Stimulated activated CD8-positive, alpha-beta memory T cell treated with anti-CD3 and anti-CD28 coated beads, Interleukin-12 subunit alpha, Interleukin-12 subunit beta, amount 100 ng/mL, for 24 hours (primary cell): ENCODE measurements at regions not wholly inside any gene's neighbourhood (a gene's known extent, or its start where the extent isn't known, plus 50 kb on each side); places are given as distances from the start of the nearest gene placed in this dataset.

ENCODE experiments used
- DNase-seq: peaks from one replicate; pipeline ENCODE4 v3.0.0-alpha.2; 2020; ENCODE audit errors: extremely low read depth

GRCh38 chr10:88169037-88169319 is 305.6 kb downstream of the PTEN start:
- no peak for DNase-seq

DNA sequence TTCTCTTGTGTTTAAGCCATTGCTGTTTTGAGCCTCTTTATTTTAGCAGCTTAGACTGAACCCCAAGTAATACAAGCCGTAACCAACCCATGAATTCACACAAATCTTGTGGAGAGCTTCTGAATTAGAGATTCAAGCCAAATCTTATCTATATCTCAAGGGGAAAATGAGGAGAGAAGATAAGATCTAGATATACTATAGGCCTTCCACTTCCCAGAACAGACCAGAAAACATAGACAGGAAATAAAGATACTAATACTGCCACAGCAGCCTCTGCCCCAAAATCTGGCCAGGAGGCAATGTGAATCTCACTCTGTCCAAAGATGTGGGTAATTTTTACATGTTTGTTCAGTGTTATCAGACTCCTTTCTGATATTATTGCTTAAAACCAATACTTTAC is 307.2 kb downstream of the PTEN start:
- DNase-seq: no peak

GRCh38 chr10:88172159-88172558 is 308.7 kb downstream of the PTEN start:
- DNase-seq: no peak

DNA sequence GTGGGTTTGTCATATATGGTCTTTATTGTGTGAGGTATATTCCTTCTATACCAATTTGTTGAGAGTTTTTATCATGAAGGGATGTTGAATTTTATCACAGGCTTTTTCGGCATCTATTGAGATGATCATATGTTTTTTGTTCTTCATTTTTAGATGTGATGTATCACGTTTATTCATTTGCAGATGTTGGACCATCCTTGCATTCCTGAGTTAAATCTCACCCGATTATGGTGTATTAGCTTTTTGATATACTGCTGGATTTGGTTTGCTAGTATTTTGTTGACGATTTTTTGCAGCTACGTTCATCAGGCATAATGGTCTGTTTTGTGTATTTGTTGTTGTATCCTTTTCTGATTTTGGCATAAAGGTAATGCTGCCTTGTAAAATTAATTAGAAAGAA is 311.0 kb downstream of the PTEN start:
- no peak for DNase-seq

GRCh38 chr10:88178758-88179157 is 315.3 kb downstream of the PTEN start:
- no peak for DNase-seq

GRCh38 chr10:88179831-88180230 is 316.4 kb downstream of the PTEN start:
- no peak for DNase-seq

GRCh38 chr10:88181902-88182600 is 318.6 kb downstream of the PTEN start:
- DNase-seq: no peak

GRCh38 chr10:88182601-88182930 is 319.1 kb downstream of the PTEN start:
- DNase-seq: no peak

GRCh38 chr10:88184543-88185297 is 321.3 kb downstream of the PTEN start:
- DNase-seq: no peak

- DNase-seq: no peak
Measured at GRCh38 chr10:88185830-88186229, 322.4 kb downstream of the PTEN start.

GRCh38 chr10:88186335-88186734 is 322.9 kb downstream of the PTEN start:
- DNase-seq: no peak

DNA sequence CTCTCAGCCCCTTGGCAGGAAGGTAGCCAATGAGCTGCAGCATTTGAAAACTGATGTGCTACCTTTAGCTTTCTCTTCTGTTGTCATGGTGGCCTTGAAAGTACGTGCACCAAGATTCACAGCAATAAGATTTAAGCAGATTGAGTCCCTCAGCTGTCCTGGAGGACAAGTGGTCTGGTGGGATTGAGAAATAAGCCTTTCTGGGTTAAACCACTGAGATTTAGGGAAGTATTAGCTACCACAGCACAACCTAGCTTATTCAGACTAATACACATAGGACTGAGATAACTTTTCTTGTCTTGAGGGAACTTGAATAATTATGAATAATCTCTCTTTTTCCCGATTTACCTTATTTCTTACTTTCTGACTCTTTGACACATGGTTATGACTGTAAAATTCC is 324.0 kb downstream of the PTEN start:
- DNase-seq: no peak

DNA sequence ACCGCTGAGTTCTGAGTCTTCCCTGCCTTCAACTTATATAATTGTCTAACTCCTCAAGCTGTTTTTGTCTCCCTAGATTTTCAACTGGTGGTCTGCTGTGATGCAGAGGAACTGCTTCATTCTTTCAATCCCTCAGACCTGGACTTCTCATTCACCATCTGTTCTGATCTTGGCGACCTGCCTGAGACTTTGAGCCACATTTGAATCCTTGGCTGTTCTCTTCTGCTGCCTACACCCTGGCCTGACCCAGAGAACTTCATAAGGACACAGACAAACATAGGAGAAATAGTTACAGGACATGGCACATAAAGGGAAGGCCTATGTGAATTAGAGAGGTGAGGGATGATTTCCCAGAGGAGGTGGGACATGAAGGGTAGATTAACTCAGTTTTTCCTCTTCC is 326.7 kb downstream of the PTEN start:
- DNase-seq: no peak

- DNase-seq: no peak
Measured at GRCh38 chr10:88190540-88191235, 327.3 kb downstream of the PTEN start.

DNA sequence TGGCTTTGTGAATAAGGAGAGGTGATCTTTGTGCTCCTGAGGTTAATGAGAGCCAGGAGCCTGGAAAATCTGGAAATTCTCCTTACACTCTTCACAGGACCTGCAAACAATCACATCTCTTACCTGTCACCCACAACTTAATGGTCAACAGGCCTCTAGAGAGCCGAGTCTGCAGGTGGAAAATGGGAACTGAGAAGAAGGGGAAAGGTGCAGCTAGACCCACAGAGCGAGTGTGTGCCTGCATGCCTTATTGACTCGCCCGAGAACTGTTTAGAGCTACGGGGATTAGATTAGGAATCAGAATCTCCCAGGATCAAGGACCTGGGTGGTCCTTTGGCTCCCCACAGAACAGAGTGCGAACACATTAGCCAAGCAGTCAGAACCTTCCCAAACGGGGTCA is 329.6 kb downstream of the PTEN start:
- no peak for DNase-seq

DNA sequence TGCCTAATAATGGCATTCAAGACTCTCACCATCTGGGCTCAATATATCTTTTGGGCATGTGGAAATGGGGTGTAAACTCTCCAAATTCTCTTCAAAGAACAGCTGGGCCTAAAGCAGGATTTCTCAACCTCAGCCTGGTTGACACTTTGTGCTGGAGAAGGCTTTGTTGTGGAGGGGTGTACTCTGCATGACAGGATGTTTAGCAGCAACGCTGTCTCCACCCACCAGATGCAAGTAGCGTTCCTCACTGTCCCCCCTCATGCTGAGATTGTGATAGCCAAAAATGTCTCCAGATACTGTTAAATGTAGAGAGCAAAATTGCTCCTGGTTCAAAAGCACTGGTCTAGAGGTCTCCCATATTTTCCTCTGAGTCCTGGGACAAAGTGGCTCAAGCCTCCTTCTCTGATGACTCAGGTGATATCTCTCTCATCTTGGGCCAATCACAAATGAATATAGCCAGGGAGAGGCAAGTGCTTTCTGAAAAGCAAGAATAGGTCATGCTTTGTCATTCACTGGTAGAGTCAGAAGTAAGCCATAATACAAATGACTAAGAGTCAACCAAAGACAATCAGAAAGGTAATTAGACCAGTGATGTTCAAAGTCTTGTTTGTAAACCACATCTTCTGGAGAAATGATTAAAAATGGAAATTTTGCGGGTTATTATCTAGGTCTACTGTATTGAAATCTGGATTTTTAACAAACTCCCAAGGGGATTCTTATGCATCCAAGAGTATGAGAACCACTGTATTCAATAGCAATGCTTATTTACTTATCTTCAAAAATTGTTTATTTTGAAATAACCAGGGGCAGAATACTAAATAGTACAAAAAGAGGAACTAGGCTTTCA is 330.8 kb downstream of the PTEN start:
- no peak for DNase-seq

DNA sequence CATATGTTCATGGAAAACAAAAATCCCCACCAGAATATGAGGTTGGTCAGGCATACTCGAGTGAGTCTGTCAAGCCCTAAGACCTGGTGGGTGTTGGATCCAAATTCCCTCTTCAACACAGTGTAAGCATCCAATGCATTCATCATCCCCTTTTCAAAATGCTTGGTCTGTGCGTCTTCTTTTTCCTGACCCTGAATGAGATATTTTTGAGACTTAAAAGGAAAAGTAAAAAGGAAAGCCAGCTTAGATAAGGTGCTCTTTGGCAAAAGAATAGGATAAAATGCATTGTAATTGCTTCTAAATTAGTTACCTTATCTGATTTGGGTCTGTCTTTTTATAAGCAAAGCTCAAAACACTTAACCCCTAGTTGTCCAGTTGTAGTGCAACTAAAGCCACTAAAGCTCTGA is 331.5 kb downstream of the PTEN start:
- no peak for DNase-seq

- no peak for DNase-seq
Measured at GRCh38 chr10:88195841-88196240, 332.4 kb downstream of the PTEN start.

DNA sequence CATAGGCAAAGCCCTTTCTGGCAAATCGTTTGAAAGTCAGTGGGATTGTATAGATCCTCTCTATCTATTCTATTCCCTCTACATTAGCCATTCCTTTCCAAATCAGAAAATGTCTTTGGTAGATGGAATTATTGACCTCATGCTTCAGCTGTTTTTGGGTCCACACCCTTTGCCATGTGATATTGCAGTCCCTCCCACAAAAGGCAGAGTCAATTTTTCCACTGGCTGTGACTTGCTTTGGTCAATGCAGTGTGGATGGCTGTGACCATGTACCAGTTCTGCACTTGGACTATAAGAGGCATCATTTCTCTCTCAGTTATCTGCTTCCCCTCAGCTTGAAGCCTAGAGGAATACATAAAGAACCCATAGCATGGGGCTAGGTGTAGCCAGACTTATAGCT is 332.9 kb downstream of the PTEN start:
- DNase-seq: no peak

GRCh38 chr10:88198023-88198422 is 334.6 kb downstream of the PTEN start:
- no peak for DNase-seq

DNA sequence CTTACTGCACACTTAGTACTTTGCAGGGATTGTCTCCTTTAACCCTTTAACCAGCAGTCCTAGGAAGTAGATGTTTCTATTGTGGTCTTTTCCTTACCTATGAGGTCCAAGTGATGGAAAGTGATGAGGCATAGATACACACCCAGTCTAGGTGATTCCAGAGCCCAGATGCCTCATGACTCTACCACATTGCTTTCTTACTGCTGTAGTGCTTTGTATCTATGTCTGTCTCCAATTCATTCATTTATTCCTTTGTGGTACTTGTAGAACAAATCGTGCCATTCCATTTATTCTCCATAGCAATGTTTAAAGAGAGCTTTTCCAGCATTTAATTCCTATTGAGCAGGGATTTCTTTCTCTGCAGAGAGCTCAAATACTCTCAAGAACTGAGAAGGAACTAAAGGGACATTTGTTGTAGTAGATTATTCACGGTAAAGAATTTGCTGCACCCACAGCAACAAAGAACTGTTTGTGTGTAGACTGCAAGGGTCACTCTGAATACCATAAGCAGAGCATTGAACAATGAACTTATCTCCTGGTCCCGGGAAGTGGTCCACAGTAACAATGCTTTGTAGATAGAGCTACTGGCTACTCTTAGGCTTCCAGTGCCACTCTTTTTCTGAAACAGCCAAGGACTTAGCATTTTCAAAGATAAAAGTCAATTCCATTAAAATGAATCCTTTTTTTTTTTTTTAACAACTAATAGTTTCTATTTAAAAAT is 337.0 kb downstream of the PTEN start:
- DNase-seq: no peak
